ENCODE measurements at regions not wholly inside any gene's neighbourhood (a gene's known extent, or its start where the extent isn't known, plus 50 kb on each side); places are given as distances from the start of the nearest gene placed in this dataset.
"Not testable (repeated sequence)": the region's sequence is repeated elsewhere in the genome, so short reads cannot be mapped to it uniquely, and the experiment has no call there.

DNA sequence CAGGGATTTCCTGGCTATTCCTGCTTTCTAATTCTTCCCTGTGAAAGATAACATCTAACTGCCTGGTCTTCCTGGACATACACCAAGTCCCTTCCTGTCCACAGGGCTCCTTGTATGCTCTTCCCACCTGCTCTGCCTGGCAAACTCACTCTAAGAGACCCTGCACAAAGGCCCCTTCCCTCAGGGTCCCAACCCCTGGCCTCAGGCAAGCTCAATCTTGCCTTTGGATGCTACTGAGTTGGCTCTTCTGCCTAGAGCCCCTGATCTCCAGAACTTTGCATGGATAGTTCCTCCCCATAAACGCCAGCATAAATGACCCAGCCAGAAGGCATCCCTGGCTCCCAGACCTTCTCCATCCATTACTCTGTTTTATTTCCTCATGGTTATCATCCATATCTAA is 98.3 kb upstream of the OTOS start:
- H3K4me3 ChIP-seq (ENCODE audit: low read depth, low read length) = no peak overlapping the region

DNA sequence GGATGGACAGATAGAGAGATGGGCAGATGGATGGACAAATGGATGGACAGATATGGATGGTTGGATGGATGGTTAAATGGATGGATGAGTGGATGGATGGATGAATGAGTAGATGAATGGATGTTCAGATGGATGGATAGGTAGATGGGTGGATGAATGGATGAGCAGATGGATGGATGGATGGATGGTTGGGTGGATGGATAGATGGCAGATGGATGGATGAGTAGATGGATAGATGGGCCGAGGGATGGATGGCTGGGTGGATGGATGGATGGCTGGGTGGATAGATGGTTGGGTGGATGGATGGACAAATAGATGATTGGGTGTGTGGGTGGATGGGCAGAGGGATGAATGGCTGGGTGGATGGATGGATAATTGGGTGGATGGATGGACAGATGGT is 98.9 kb upstream of the OTOS start:
- H3K4me3 ChIP-seq (ENCODE audit: low read depth, low read length) = no peak overlapping the region

DNA sequence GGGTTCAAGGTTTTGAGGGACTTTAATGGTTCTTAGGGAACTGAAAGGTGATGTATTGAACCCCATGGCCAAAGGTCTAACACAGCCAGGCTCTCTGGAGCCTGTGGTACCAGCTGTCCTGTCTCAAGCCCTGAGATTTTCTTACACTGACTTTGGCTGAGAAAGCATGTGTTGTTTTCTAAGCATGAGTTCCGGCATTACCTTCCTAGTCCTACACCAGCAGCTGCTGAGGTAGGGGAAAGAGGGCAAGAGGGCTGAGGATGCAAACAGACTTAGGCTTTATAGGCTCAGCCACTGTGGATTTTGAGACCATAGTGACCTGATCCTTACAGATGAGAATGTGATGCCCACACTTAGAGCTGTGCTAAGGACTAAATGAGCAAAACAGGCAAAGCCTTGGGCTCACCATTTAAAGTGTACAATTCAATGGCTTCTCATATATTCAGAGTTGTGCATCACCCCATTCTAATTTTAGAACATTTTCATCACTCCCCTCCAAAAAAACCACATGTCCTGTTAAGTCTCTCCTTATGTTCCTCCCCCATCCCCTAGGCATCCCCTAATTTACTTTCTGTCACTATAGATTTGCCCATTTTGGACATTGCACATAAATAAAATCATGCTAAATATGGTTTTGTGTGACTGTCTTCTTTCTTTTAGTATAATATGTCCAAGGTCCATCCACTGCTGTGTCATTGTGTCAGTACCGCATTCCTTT is 99.7 kb upstream of the OTOS start:
- no peak overlapping the region for H3K4me3 ChIP-seq (ENCODE audit: low read depth, low read length)

DNA sequence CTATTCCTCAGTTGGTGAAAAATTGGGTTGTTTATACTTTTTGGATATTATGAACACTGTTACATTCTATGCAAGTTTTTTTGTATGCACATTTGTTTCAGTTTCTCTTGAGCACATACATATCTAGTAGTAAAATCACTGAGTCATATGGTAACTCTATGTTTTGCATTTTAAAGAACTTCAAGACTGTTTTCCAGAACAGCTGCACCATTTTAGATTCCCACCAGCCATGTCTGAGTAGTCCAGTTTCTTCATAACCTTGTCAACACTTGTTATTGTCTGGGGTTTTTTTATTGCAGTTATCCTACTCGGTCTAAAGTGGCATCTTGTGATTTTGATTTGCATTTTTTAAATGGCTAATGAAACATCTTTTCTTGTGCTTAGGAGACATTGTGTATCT is 100.3 kb upstream of the OTOS start:
- H3K4me3 ChIP-seq (ENCODE audit: low read depth, low read length) = no peak overlapping the region

DNA sequence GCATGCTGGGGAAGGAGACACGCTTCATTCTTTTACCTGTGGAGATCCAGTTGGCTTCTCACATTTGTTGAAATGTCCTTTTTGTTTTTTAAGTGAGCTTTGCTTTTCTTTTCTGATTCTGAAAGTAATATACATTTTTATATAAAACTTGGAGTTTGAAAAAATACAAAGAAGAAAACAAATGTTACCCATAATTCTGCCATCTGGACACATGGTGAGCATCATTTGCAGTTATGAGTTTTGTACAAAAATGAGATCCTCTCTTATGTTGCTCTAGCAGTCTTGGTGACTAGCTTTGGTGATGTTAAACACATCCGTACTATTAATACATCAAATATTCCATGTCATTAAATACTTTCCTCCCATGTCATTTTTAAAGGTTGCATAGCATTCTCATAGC is 101.1 kb upstream of the OTOS start:
- no peak overlapping the region for H3K4me3 ChIP-seq (ENCODE audit: low read depth, low read length)

DNA sequence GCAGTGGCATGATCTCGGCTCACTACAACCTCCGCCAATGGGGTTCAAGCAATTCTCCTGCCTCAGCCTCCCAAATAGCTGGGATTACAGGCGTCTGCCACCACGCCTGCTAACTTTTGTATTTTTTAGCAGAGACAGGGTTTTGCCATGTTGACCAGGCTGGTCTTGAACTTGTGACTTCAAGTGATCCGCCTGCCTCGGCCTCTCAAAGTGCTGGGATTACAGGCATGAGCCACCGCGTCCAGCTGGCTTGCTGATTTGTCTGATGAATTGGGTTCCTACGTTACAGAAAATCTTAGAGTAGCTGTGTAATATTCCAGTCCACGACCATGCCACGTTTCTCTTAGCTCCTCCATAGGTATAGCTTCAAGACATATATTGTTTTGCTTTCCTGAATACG is 102.6 kb upstream of the OTOS start:
- not testable (repeated sequence) for H3K4me3 ChIP-seq (ENCODE audit: low read depth, low read length)

DNA sequence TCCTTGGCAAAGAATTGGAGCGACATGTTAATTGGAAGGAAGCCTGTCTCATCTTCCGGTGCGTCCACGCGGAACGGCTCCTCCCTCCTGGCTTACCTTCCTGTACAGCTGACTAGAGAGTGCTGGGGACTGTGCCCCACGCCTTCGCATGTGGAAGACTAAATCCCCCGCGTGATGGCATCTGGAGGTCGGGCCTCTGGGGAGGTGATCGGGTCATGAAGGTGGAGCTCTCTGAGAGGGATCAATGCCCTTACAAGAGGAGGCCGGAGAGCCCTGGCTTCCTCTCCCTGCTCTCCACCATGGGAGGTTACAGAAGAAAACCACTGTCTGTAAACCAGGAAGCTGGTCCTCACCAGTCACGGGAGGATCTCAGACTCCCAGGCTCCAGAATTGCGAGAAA is 104.1 kb upstream of the OTOS start:
- H3K4me3 ChIP-seq (ENCODE audit: low read depth, low read length) = no peak overlapping the region

DNA sequence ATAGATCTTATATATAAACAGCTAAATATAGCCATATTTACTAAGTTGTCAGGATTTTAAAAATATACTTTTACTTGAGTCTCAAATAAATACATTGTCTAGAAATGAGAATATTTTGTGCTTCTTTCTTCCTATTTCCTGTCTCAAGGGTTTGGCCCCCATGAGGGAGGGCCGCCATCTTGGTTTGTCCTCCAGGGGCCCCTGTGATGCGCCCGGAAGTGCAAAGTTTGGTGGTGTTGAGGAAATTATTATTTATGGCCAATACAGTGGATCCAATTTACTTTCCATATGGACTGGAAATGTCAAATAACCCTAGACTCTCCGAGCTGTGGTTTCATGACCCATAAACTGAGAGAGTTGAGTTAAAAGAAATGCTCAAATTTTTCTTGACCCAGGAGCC is 104.7 kb upstream of the OTOS start:
- H3K4me3 ChIP-seq (ENCODE audit: low read depth, low read length) = no peak overlapping the region

DNA sequence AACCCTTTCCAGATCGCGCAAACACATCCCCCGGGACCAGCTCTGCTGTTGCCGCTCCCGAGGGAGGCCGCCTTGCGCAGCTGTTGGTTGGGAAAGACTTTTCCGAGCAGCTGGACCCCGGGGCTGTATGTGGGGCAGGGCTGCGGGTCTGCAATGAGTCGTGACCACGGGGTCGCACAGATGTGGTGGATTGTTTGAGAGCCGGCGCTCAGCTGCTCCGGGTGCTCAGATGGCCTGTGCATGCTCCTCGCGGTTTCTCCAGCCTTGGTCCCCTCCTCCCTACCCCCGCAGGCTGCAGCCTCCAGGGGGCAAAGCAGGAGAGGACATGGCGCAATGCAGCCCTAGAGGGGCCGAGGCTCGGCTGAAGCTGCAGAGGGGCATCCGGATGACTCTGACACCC is 105.2 kb upstream of the OTOS start:
- no peak overlapping the region for H3K4me3 ChIP-seq (ENCODE audit: low read depth, low read length)

DNA sequence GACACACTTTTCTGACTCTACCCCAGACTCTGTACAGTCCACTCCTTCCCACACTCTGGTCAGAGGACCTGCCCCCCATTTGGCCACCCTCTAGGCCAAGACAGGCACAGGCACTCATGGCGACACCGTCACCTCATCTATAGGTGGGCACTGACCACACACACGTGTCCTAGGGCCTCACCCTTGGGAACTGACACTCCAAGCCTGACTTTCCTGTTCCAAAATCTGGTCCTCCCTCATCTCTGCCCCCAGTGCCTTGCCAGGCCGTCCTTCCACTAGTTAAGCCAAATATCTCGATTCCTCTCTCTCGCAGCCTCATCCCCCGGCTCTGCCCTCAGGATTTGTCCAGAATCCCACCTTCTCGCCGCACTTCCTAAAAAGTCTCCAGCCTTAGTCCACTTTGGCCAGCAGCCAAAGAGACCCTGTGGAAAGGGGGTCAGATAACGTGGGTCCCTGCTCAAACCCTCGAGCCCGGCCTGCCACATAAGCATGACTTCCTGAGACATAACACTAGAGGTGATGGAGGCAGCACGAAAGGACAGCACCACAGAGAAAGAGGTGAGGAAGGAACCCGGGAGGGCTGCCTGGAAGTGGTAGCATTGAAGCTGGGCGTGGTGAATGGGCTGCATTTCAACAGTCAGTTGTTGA is 105.8 kb upstream of the OTOS start:
- no peak overlapping the region for H3K4me3 ChIP-seq (ENCODE audit: low read depth, low read length)

DNA sequence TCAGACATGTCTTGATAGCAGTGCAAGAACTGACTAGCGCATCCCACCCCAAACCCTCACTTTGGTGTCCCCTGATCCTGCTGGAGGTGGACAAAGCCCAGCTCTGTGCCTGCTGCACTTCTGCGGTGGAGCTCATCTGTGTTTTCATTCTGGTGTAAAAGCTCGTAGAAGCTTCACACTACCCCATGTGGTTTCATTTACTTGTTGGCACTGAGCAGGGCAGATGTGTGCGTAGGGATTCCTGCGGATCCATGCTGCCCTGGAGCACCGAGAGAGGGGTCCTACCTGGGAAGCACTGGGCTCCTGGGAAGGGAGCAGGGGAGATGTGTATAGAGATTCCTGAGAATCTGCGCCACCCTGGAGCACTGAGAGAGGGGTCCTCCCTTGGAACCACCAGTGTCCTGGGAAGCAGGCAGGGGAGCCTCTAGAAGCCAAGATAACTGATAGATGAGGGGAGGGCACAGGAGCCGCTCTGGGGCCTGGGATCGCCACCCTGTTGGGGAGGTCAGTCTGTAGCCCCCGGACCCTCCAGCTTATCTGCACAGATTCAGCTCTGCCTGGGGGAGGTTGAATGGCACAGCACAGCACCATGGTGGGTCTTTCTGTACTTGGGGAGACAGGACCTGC is 106.9 kb upstream of the OTOS start:
- H3K4me3 ChIP-seq (ENCODE audit: low read depth, low read length) = no peak overlapping the region

DNA sequence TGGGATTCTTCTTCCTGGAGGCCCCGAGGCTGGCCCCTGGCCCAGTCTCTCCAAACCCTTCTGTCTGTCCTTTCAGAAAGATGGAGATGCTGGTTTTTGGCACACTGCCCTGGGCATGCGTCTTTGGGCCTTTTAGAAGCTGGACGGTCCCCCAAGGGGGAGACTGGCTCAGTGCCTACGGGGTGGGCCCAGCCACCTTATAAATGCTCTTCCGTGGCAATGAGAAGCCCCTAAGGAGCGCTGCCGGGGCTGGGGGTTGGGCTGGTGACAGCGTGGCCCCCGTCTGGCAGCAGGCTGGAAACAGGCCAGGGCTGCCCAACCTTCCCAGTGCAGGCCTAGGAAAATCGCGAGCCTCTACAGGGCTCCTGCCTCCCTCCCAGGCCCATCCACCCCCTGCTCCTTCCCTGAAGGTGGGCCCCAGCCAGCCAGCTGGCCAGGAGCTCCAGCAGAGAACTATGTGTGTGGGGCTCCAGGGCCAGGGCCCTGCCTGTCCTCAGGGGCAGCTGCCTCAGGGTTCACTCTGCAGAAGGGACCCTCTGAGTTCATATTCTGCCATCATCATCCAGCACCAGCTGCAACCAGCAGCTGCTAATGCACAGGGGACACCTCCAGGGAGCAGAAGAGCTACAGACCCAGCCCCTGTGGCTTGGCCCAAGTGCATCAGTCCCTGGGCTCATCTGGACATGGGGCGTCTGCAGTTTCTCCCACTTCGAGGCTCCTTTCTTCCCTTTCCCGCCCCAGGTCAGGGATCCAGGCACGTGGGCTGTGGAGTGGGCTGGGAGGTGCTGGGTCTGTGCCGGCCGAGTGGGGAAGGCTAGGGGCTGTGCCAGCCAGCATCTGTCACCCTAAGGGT is 107.6 kb upstream of the OTOS start:
- H3K4me3 ChIP-seq (ENCODE audit: low read depth, low read length) = no peak overlapping the region

DNA sequence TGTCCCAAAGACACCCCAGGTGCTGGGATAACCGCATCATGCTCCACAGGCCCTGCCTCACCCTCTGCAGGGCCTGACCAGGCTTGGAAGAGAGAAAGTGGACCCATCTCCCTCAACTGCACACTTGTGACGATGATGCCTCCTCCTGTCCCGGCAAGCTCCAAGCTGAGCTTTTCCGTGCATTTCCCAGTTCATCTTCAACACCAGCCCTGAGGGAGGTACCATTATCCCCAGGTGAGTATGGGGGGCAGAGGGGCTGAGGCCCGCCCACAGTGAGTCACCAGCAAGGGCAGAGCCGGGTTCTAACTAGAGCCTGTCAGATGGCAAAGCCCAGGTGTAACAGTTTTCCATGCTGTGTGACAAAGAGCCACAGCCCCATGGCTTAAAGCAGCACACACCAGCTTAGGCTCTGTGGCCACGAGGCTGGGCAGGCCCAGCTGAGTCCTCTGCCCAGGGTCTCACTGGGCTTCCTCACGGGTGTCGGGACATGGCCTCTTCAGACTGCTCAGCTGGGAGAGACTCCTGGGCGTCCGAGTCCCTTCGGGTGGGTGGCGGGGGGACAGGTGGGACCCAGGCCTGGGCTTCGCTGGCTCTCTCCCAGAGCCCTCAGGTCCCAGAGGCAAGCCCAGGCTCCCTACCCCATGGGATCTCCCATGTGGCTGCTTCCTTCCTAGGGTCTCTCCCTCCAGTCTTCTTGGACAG is 108.4 kb upstream of the OTOS start:
- H3K4me3 ChIP-seq (ENCODE audit: low read depth, low read length) = no peak overlapping the region

DNA sequence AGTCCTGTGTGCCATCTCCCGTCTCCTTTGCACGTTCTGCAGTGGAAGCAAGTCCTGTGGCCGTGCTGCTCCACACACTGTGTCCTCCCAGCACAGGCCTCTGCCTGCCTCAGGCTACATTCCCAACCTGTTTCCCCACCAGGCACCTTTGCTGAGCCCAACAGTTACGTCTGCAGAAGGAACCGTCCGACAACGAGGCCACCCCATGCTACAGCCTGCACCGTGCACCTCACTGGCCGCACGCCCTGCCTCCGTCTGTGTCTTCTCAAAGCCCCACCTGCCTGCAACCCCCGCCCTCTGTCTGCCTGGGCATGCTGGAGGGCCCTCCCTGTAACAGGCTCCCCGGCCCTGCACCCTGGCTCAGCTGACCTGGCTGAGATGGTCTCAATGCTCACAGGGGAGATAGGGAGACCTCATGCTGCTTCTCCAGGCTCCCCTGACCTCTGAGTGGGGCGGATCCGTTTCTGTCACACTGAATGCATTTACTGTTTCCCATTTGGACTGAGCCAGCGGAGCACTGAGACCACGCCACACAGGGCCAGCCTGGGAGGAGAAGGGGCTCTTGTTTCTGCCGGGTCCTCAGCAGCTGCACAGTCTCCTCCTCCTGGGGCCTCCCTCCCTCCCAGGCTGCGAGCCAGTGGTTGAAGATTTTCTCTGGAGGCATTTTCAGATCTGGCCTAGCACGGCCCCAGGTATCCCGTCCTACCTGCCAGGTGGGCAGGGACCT is 109.1 kb upstream of the OTOS start:
- H3K4me3 ChIP-seq (ENCODE audit: low read depth, low read length) = no peak overlapping the region

DNA sequence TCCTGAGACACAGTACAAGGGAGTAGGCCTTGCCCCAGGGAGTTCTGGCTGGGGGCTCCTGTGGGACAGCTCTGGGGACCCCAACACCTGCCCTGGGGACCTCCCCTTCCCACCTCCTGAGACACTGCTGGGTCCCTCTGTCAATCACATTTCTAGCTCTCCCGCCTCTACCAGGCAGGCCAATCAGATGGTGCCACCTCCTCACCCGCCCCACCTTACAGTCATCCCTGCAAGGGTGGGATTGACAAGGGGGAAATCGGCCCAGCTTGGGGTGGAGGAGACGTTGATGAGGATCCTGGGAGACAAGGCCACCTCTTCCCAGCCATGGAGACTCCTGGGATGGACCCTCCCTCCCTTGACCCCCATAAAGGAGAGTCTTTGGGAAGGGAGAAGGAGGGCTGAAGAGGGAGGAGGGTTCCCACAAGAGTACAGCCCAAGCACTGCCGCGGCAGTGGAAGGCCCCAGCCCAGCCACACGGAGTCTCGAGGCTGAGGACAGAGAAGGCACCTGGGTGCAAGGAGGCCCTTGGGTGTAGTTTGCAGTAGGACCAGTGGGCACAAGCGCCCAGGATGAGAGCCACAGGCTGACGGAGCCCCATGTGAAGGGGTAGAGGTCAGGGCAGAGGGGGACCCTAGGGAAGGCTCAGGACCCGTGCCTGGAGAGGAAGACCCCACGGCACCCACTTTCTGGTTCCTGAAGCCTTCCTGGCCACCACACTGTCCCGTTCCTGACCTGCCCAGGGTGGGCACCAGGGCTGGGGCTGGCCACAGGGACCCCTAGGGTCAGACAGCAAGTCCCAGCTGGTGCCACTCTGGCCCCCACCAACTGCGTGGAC is 109.9 kb upstream of the OTOS start:
- no peak overlapping the region for H3K4me3 ChIP-seq (ENCODE audit: low read depth, low read length)

DNA sequence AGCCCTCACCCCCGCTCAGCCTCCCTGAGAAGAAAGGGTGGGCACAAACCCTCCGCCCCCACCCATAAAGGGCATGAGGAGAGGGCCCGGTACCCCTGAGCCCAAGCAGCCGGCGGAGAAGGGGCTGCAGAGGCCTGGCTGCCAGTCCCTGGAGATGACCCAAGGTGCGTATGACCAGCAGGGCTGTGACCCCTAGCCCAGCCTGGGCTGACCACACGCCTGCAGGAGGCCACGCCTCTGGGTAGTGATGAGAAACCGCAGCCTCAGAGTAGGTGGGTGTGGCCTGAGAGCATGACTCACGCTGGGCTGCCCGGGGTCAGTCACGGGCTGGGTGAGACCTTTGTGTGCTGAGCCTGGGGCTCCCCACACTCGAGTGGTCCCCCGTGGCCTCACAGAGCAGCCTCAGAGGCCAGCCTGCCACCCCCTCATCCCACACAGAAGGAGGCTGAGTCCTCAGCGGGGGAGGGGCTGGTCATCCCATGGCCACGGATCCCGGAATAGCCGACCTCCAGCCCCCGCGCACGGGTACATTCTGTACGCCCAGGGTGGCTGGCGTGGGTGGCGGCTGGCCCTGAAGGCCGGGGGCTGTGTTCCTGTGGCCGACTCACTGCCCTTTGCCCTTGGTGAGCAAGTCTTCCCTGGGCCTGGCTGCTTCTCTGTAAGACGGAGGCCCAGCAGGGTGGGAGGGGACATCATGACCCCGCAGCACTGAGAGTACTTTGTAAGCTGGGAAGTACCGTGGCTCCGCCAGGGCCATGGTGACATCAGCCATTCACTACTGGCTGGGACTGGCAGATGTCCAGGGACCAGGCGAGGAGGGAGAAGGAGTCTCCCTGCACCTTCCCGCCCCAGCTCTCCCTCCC is 110.8 kb upstream of the OTOS start:
- no peak overlapping the region for H3K4me3 ChIP-seq (ENCODE audit: low read depth, low read length)

DNA sequence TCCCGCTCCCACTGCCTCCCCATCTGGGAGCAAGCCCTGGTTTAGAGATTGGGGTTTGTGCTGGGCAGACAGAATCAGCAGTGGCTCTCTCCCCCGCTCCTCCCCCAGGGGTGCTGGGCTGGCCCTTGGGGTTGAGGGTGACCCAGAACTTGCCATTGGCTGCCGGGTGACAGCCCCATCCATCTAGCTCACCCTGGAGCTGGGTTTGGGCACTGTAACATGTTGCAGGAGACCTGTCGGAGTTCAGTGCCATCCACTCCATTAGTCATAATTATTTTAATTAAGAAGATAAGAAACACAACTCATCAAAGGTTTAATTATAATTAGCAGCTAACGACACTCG is 111.4 kb upstream of the OTOS start:
- no peak overlapping the region for H3K4me3 ChIP-seq (ENCODE audit: low read depth, low read length)

DNA sequence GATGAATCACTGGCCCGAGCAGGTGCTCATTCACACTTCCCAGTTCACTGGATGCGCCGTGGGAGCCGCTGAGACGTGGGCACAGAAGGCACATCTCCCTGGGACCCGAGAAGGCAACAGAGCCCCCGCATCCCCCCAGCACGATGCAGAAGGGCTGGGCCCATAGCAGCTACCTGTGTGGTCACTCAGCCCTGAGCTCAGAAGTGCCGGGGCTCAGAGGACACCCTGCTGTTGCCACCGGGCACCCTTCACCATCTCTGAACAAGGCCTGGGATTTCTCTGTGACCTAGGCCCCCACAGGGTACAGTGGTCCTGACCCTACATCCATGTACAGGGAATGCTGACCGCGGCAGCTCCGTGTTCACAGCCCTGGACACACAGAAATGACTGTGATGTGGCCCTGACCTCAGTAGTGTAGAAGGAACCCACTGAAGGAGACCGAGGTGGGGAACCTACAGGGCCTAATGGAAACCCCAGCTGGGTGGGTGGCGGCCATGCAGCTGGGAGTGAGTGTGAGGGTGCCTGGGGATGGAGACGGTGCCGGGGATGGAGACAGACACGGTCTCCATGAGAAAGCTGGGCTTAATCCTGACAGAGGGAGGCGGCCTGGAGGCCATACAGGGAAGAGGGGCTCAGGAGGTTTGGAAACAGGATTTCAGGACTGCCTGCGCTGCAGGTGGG is 111.9 kb upstream of the OTOS start:
- no peak overlapping the region for H3K4me3 ChIP-seq (ENCODE audit: low read depth, low read length)

Data from iPS-11a (cell line).